GM12878 (cell line): ENCODE measurements at regions not wholly inside any gene's neighbourhood (a gene's known extent, or its start where the extent isn't known, plus 50 kb on each side); places are given as distances from the start of the nearest gene placed in this dataset.

Experiments
- EED ChIP-seq: sonication (generic); IDR thresholded peaks from 2 replicates; pipeline ENCODE4 v1.6.1; 2016; ENCODE audit warnings: antibody characterized with exemption, low read depth
- KDM1A ChIP-seq: fragments of 200-600 bp; sonication (generic); IDR thresholded peaks from 2 replicates; pipeline ENCODE4 v1.6.1; 2016; ENCODE audit warnings: borderline replicate concordance
- NR2F1 ChIP-seq: fragments of 450-650 bp; conservative IDR thresholded peaks from 2 replicates; pipeline ENCODE4 v1.6.1; 2017; ENCODE audit warnings: mild to moderate bottlenecking
- PAX8 ChIP-seq: fragments of 450-650 bp; IDR thresholded peaks from 2 replicates; pipeline ENCODE4 v1.6.1; 2017; ENCODE audit warnings: mild to moderate bottlenecking, moderate library complexity
- PRDM15 ChIP-seq: fragments of 450-650 bp; formaldehyde crosslinking; IDR thresholded peaks from 2 replicates; pipeline ENCODE4 v1.4.0; 2020; ENCODE audit warnings: mild to moderate bottlenecking, moderate library complexity
- RAD51 ChIP-seq: fragments of 450-650 bp; IDR thresholded peaks from 2 replicates; pipeline ENCODE4 v1.6.1; 2016; ENCODE audit warnings: moderate library complexity, mild to moderate bottlenecking, inconsistent platforms
- RB1 ChIP-seq: fragments of 450-650 bp; formaldehyde crosslinking; IDR thresholded peaks from 2 replicates; pipeline ENCODE4 v1.6.1; 2017; ENCODE audit warnings: mild to moderate bottlenecking, borderline replicate concordance
- RELB ChIP-seq: fragments of 450-650 bp; IDR thresholded peaks from 2 replicates; pipeline ENCODE4 v1.6.1; 2017; ENCODE audit warnings: low read depth, mild to moderate bottlenecking, moderate library complexity
- STAT3 ChIP-seq: IDR thresholded peaks from 2 replicates; pipeline ENCODE4 v1.6.1; 2011; ENCODE audit warnings: low read depth, low read length, improper control_type of control experiment
- TBL1XR1 ChIP-seq: IDR thresholded peaks from 2 replicates; pipeline ENCODE4 v1.6.1; 2012; ENCODE audit warnings: low read depth, low read length, improper control_type of control experiment
- ZNF207 ChIP-seq: fragments of 450-650 bp; IDR thresholded peaks from 2 replicates; pipeline ENCODE4 v1.6.1; 2014; ENCODE audit warnings: antibody characterized with exemption, mild to moderate bottlenecking, borderline replicate concordance

- TF ChIP-seq RELB: no peak
- TF ChIP-seq PRDM15 (CRISPR knock-in tag): no peak
- TF ChIP-seq NR2F1: no peak
- TF ChIP-seq RAD51: no peak
- TF ChIP-seq PAX8: no peak
- TF ChIP-seq EED: no peak
- no peak for TF ChIP-seq TBL1XR1
- no peak for TF ChIP-seq STAT3
- no peak for TF ChIP-seq ZNF207
- no peak for TF ChIP-seq RB1
- TF ChIP-seq KDM1A: no peak
- TF ChIP-seq, all 136 proteins: peak for 0
These were observed 158.5 kb downstream of the COPS8 start (continued) for GRCh38 chr2:237244178-237244577.
